HUDEP-2 (cell line): ENCODE measurements at regions not wholly inside any gene's neighbourhood (a gene's known extent, or its start where the extent isn't known, plus 50 kb on each side); places are given as distances from the start of the nearest gene placed in this dataset.
A peak's percentile ranks its signal among the peaks of the same experiment; 100 is the strongest.

Experiments
- DNase-seq, 76 experiments: peaks; one replicate each; lab custom pipeline; 2025; ENCODE audit not compliant: unreplicated experiment in 76 of 76; lab: John Stamatoyannopoulos, UW

GRCh38 chr2:67812682-67813081 is 250.1 kb downstream of the C1D start:
- DNase-seq: no peak

- DNase-seq: no peak
Measured at GRCh38 chr2:67823726-67824125, 239.1 kb downstream of the C1D start.

- no peak for DNase-seq
Measured at GRCh38 chr2:67824186-67824585, 238.6 kb downstream of the C1D start.

GRCh38 chr2:67825476-67825875 is 237.3 kb downstream of the C1D start:
- DNase-seq: no peak

GRCh38 chr2:67828066-67828465 is 234.7 kb downstream of the C1D start:
- DNase-seq: no peak

- no peak for DNase-seq
Measured at GRCh38 chr2:67829470-67829869, 233.3 kb downstream of the C1D start.

GRCh38 chr2:67833632-67834031 is 229.2 kb downstream of the C1D start:
- DNase-seq: no peak

- no peak for DNase-seq
Measured at GRCh38 chr2:67834482-67834881, 228.3 kb downstream of the C1D start.

GRCh38 chr2:67835266-67835665 is 227.5 kb downstream of the C1D start:
- no peak for DNase-seq

GRCh38 chr2:67836866-67837265 is 225.9 kb downstream of the C1D start:
- no peak for DNase-seq

GRCh38 chr2:67838205-67838604 is 224.6 kb downstream of the C1D start:
- DNase-seq: no peak

GRCh38 chr2:67839242-67839641 is 223.6 kb downstream of the C1D start:
- DNase-seq: no peak

- no peak for DNase-seq
Measured at GRCh38 chr2:67839668-67840067, 223.1 kb downstream of the C1D start.

- DNase-seq: peak in 29 of 76 experiments; percentile 2 to 60 (median 12)
Measured at GRCh38 chr2:67840460-67841068, 222.2 kb downstream of the C1D start.

- no peak for DNase-seq
Measured at GRCh38 chr2:67841711-67842110, 221.1 kb downstream of the C1D start.

GRCh38 chr2:67842375-67842959 is 220.3 kb downstream of the C1D start:
- no peak for DNase-seq

GRCh38 chr2:67844024-67844540 is 218.7 kb downstream of the C1D start:
- DNase-seq: no peak

GRCh38 chr2:67845621-67846369 is 217.0 kb downstream of the C1D start:
- DNase-seq: no peak

GRCh38 chr2:67846370-67847070 is 216.3 kb downstream of the C1D start:
- DNase-seq: peak in 41 of 76 experiments; percentile 1 to 57 (median 22)

- no peak for DNase-seq
Measured at GRCh38 chr2:67848551-67849285, 214.1 kb downstream of the C1D start.

GRCh38 chr2:67851016-67851415 is 211.8 kb downstream of the C1D start:
- DNase-seq: no peak
